K562 (cell line): ENCODE measurements at regions not wholly inside any gene's neighbourhood (a gene's known extent, or its start where the extent isn't known, plus 50 kb on each side); places are given as distances from the start of the nearest gene placed in this dataset.

Source experiments
- ATAC-seq: fragments of 200-7000 bp; cut with Tn5 transposase; 3 replicates; pipeline ENCODE4 v1.9.1; 2020; ENCODE audit warnings: moderate library complexity
- BruUV-seq: library from RNA; stranded (reverse); fragments of 400-500 nt; replicated peaks from 2 replicates; lab custom pipeline; 2021; lab: Mats Ljungman, UMichigan
- CTCF ChIA-PET: fragments of 300-600 bp; formaldehyde crosslinking; extraction: SDS; loops from one replicate; lab custom pipeline; 2021; ENCODE audit warnings: low intra/inter-chr PET ratio; lab: Yijun Ruan, JAX
- POLR2A ChIA-PET: fragments of 300-600, 350-650 bp; sonication (Branson Sonifier 250); formaldehyde crosslinking; extraction: SDS; loops from one replicate; lab custom pipeline; 2021; ENCODE audit warnings: antibody characterized with exemption, inconsistent platforms; lab: Yijun Ruan, JAX
- DNase-seq, 4 experiments: peaks; one replicate each; pipeline versions ENCODE4 v3.0.0 to v3.0.0-alpha.2; 2011 to 2018; ENCODE audit warnings: low spot score in 3 of 4, mixed read lengths in 3 of 4; ENCODE audit errors: extremely low read depth in 1 of 4
- FAIRE-seq: peaks from 2 replicates; lab custom pipeline; 2011; peaks lifted over from hg19 to GRCh38; lab: Jason Lieb, UNC
- H2AFZ ChIP-seq: 2 replicates; pipeline ENCODE4 v1.6.0; 2011; ENCODE audit warnings: low read depth, low read length, control low read depth, inconsistent platforms
- H3K27ac ChIP-seq: fragments of 200-600 bp; 3 replicates; pipeline ENCODE4 v1.8.0; 2011; ENCODE audit warnings: low read depth, mild to moderate bottlenecking, control low read depth, inconsistent platforms, low read length, moderate library complexity, mixed read lengths; ENCODE audit errors: extremely low read depth
- H3K27me3 ChIP-seq, 2 experiments: fragments of 300-600 bp in 1 of 2; 2 replicates in 1 of 2; 3 replicates in 1 of 2; pipeline versions ENCODE4 v1.6.0 to v1.8.0; 2011; ENCODE audit warnings: inconsistent platforms in 2 of 2, low read length in 2 of 2, mild to moderate bottlenecking in 1 of 2, mixed read lengths in 1 of 2, moderate library complexity in 1 of 2; ENCODE audit not compliant: control insufficient read depth in 2 of 2, insufficient read depth in 2 of 2
- H3K36me3 ChIP-seq: fragments of 300-600 bp; 3 replicates; pipeline ENCODE4 v1.8.0; 2011; ENCODE audit warnings: mild to moderate bottlenecking, low read length, inconsistent platforms; ENCODE audit not compliant: control insufficient read depth, insufficient read depth
- H3K4me1 ChIP-seq, 2 experiments: fragments of 200-600 bp in 1 of 2; replicated peaks in 1 of 2; 2 replicates in 1 of 2; 3 replicates in 1 of 2; pipeline versions ENCODE4 v1.5.1 to v1.8.0; 2011; ENCODE audit warnings: inconsistent platforms in 2 of 2, low read length in 2 of 2, mild to moderate bottlenecking in 1 of 2, mixed read lengths in 1 of 2, moderate library complexity in 1 of 2; ENCODE audit not compliant: control insufficient read depth in 2 of 2, insufficient read depth in 2 of 2
- H3K4me2 ChIP-seq: 2 replicates; pipeline ENCODE4 v1.6.1; 2011; ENCODE audit warnings: low read length, control low read depth, inconsistent platforms, mixed read lengths; ENCODE audit not compliant: insufficient read depth
- H3K4me3 ChIP-seq: fragments of 200-600 bp; sonication (generic), shearing (Covaris generic); 2 replicates; pipeline ENCODE4 v1.5.1; 2016; ENCODE audit warnings: control low read depth, inconsistent platforms
- H3K79me2 ChIP-seq: fragments of 200-600 bp; 3 replicates; pipeline ENCODE4 v1.8.0; 2011; ENCODE audit warnings: low read length, inconsistent platforms; ENCODE audit not compliant: control insufficient read depth, insufficient read depth
- H3K9ac ChIP-seq, 2 experiments: 2 replicates each; pipeline versions ENCODE4 v1.6.0 to v1.6.1; 2011; ENCODE audit warnings: low read depth in 2 of 2, low read length in 2 of 2, control low read depth in 1 of 2, inconsistent platforms in 1 of 2, mild to moderate bottlenecking in 1 of 2, mixed read lengths in 1 of 2; ENCODE audit not compliant: insufficient read depth in 1 of 2
- H3K9me1 ChIP-seq: one replicate; pipeline ENCODE4 v1.6.0; 2011; ENCODE audit warnings: inconsistent platforms, mild to moderate bottlenecking, low read length, moderate library complexity; ENCODE audit not compliant: control insufficient read depth, insufficient read depth
- H3K9me3 ChIP-seq: replicated peaks from 2 replicates; pipeline ENCODE4 v1.5.1; 2011; ENCODE audit warnings: low read depth, low read length, inconsistent platforms; ENCODE audit not compliant: control insufficient read depth, insufficient read depth
- H4K20me1 ChIP-seq: replicated peaks from 2 replicates; pipeline ENCODE4 v1.6.1; 2011; ENCODE audit warnings: low read length, inconsistent platforms, mixed read lengths; ENCODE audit not compliant: control insufficient read depth, insufficient read depth
- CHD2 ChIP-seq: IDR thresholded peaks from 2 replicates; pipeline ENCODE4 v1.6.1; 2011; ENCODE audit warnings: low read depth, low read length
- GATAD2B ChIP-seq: fragments of 450-650 bp; IDR thresholded peaks from 2 replicates; pipeline ENCODE4 v1.6.1; 2017; ENCODE audit warnings: mild to moderate bottlenecking, borderline replicate concordance
- NCOA4 ChIP-seq: fragments of 450-650 bp; IDR thresholded peaks from 2 replicates; pipeline ENCODE4 v1.6.1; 2018; ENCODE audit warnings: mild to moderate bottlenecking; ENCODE audit not compliant: partially characterized antibody
- NCOR1 ChIP-seq: fragments of 450-650 bp; IDR thresholded peaks from 2 replicates; pipeline ENCODE4 v1.6.1; 2016; ENCODE audit warnings: mild to moderate bottlenecking, moderate library complexity
- SRSF1 ChIP-seq: fragments of 200-400 bp; formaldehyde crosslinking; IDR thresholded peaks from 2 replicates; pipeline ENCODE4 v1.6.1; 2017; ENCODE audit warnings: mild to moderate bottlenecking, low read depth, low read length, moderate library complexity
- XRCC3 ChIP-seq: fragments of 450-650 bp; IDR thresholded peaks from 2 replicates; pipeline ENCODE4 v1.6.1; 2017; ENCODE audit warnings: mild to moderate bottlenecking, moderate library complexity
- WGBS: fragments of 100-300 bp; shearing (Covaris generic); methylation state at CpG from one replicate; pipeline ENCODE4 v1.1.6; 2016; ENCODE audit warnings: low coverage, mixed read lengths; ENCODE audit not compliant: insufficient coverage; ENCODE audit errors: missing lambda C conversion rate; 5-methylcytosine and 5-hydroxymethylcytosine counted together
- in situ Hi-C: fragments of 300-500 bp; cut with MboI; formaldehyde crosslinking; loops from 4 replicates; pipeline ENCODE4 v1.15.0; 2018; ENCODE audit warnings: inconsistent platforms, mixed read lengths
- intact Hi-C: fragments of 100-400 bp; cut with micrococcal nuclease; formaldehyde crosslinking; loops from 2 replicates; pipeline ENCODE4 v1.14.2; 2022

DNA sequence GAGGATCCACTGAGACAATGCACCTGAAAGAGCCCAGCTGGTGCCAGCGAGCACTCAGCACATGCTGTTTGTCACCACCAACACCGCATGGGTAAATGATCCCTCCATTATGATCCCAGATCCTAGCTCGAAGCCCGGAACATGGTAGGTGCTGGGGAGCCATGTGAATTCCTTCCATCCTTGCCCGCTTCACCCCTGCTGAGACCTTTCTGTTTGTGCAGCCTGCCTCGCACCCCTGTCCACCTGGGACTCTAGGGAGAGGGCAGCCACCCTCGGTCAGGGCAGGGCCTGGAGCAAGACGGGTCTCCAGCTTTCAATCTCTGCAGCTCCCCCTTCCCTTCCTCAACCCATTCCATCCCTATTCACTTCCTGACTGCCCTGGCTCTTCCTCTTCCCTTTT is 116.2 kb upstream of the ALX4 start:
- no peaks in the 10 kb centered on the region for H3K9me1 ChIP-seq
- ATAC-seq = no peak
- in situ Hi-C loops = no loop called here
- H3K4me2 ChIP-seq = no peak overlapping the region
- no peak for FAIRE-seq
- no peaks in the 10 kb centered on the region; the same call in 1 of the 2 replicates for H3K9me3 ChIP-seq
- H3K9ac ChIP-seq = no peak overlapping the region
- 2% methylated on average over 8 of the region's 8 CpGs for WGBS
- POLR2A ChIA-PET = interaction anchor here (0.7 kb wide), 1 partner anchor 314 kb away, joined by 3 read pairs; no protein-coding TSS in a partner anchor
- H2AFZ ChIP-seq = no peak overlapping the region
- H3K79me2 ChIP-seq = no peaks in the 10 kb centered on the region
- no peaks in the 10 kb centered on the region; the same call in 1 of the 2 replicates for H4K20me1 ChIP-seq
- H3K4me1 ChIP-seq = no peaks in the 10 kb centered on the region; a peak in 2 of 5 replicates
- H3K4me3 ChIP-seq = no peak overlapping the region
- intact Hi-C loops = loop anchor here (10.0 kb wide), 2 partner anchors 61 to 141 kb away; no protein-coding TSS in a partner anchor
- no peak overlapping the region for H3K27ac ChIP-seq
- DNase-seq = no peak
- no peak for TF ChIP-seq SRSF1
- TF ChIP-seq GATAD2B = no peak
- TF ChIP-seq CHD2 = no peak
- no peak for TF ChIP-seq XRCC3
- TF ChIP-seq NCOR1 = no peak
- TF ChIP-seq, all 486 proteins: peak for 0
- CTCF ChIA-PET = no interaction called here
- BruUV-seq = no TSS peak
- Histone ChIP-seq H3K27me3 (peaks cover 29 to 43% of the 10 kb centered on the region in 2 experiments), H3K36me3 (no peaks in the 10 kb centered on the region)

DNA sequence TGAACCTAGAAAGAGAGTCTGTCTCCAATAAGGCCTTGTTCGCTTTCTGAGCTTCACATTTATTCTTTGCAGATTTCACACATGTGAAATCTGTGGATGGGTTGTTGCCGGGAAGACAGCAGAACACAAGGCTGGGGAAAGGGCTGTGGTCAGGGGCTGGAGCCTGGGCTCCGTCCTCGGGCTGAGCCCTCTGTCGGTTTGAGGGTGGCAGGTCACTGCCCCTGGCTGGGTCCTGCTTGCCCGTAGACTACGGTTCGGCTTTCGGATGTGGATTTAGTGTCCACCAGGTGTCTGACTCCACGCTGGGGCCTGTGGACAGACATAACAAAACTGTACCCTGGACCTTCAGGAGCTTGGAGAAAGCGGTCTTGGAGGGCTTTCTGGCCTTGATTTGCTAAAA is 117.0 kb upstream of the ALX4 start:
- no peak overlapping the region for H3K4me3 ChIP-seq
- FAIRE-seq (no peak), DNase-seq (no peak), ATAC-seq (peak; percentile 43; the same call in 1 of the 3 replicates)
- no peaks in the 10 kb centered on the region for H3K79me2 ChIP-seq
- in situ Hi-C loops = no loop called here
- POLR2A ChIA-PET = interaction anchor here (0.6 kb wide), 2 partner anchors 45 to 106 kb away, joined by 3 read pairs; no protein-coding TSS in a partner anchor
- CTCF ChIA-PET = interaction anchor here (0.7 kb wide), 1 partner anchor 63 kb away, joined by 3 read pairs; no protein-coding TSS in a partner anchor
- no peaks in the 10 kb centered on the region; the same call in 1 of the 2 replicates for H3K9me3 ChIP-seq
- H3K27ac ChIP-seq = no peak overlapping the region
- no peak for TF ChIP-seq NCOA4
- no peak overlapping the region for H2AFZ ChIP-seq
- no TSS peak for BruUV-seq
- WGBS = 42% methylated on average over 10 of the region's 11 CpGs
- intact Hi-C loops = loop anchor here (10.0 kb wide), 2 partner anchors 62 to 142 kb away; no protein-coding TSS in a partner anchor
- H3K9ac ChIP-seq = no peak overlapping the region
- H4K20me1 ChIP-seq = no peaks in the 10 kb centered on the region; the same call in 1 of the 2 replicates
- H3K36me3 ChIP-seq = no peaks in the 10 kb centered on the region
- no peaks in the 10 kb centered on the region; a peak in 2 of 5 replicates for H3K4me1 ChIP-seq
- no peak overlapping the region for H3K4me2 ChIP-seq
- peaks cover 29 to 42% of the 10 kb centered on the region in 2 experiments; a peak in 4 of 5 replicates for H3K27me3 ChIP-seq
- no peaks in the 10 kb centered on the region for H3K9me1 ChIP-seq
